ENCODE measurements at regions not wholly inside any gene's neighbourhood (a gene's known extent, or its start where the extent isn't known, plus 50 kb on each side); places are given as distances from the start of the nearest gene placed in this dataset.
A peak's percentile ranks its signal among the peaks of the same experiment; 100 is the strongest.
"Not testable (repeated sequence)": the region's sequence is repeated elsewhere in the genome, so short reads cannot be mapped to it uniquely, and the experiment has no call there.

DNA sequence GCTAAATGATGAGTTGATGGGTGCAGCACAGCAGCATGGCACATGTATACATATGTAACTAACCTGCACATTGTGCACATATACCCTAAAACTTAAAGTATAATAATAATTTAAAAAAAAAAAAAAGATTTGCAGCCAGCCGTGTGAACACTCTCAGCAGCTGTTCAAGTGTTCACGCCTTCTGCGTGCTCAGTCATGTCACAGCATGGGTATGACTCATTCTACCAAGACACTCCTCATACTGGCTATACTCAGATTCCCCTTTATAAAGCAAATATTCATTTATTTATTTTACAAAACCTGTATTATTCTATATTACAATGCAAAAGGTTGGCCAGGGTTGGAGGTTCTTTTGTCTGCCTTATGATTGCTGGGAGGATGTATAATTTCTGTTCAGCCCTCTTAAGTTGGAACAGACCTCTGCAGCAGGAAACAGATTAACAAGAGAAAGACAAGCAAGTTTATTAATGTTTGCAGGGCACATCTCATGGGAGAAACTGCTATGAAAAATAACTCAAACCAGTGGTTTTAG, 1230.6 kb upstream of the CHAC2 start:
- intact Hi-C loops (cut with DNase I) = no loop called here
- DNase-seq (no peak), ATAC-seq (ENCODE audit: poor library complexity) (no peak)

DNA sequence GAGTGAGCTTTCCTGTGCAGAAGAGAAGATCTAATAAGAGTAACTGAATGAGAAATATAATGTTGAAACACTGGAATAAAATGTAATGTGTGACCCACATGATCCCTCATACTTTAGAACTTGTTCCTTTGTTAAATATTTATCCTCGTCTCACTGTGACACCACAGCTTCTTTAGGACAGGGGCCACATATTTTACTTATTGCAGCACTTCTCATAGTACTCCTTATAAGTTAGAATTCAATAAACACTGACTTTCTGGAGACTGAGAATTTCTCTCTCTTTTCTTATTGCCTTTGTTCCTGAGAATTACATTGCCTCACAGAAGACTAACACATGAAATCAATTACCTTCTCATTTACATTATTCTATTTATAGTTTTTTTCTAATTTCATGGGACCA, 1234.6 kb upstream of the CHAC2 start:
- ATAC-seq (ENCODE audit: poor library complexity) = no peak
- DNase-seq = no peak
- intact Hi-C loops (cut with DNase I) = no loop called here

GRCh38 chr2:52526735-52527134, 1240.9 kb upstream of the CHAC2 start:
- DNase-seq = no peak

DNA sequence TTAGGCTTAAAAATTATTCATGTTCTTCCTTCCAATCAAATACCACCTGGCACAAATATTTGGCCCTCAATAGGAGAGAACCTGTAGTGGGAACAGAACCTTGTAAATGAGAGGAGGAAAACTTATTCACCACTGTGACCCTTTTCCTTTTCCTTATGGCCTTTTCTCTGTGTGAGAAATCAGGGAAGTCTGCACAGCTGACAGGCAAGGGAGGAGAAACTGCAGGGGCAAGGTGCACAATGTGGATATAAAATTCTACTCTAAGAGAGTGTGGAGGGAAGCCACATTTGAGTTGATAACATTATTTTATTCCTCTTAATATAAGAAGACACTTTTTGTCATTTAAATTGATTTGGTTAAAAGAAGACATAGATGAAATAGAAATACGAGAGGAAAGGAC, 1247.0 kb upstream of the CHAC2 start:
- no peak for ATAC-seq (ENCODE audit: poor library complexity)
- intact Hi-C loops (cut with DNase I) = no loop called here
- no peak for DNase-seq

More at GRCh38 chr2:52526735-52527134, 1240.9 kb upstream of the CHAC2 start:
- ATAC-seq (ENCODE audit: poor library complexity) = no peak
- intact Hi-C loops (cut with DNase I) = no loop called here

DNA sequence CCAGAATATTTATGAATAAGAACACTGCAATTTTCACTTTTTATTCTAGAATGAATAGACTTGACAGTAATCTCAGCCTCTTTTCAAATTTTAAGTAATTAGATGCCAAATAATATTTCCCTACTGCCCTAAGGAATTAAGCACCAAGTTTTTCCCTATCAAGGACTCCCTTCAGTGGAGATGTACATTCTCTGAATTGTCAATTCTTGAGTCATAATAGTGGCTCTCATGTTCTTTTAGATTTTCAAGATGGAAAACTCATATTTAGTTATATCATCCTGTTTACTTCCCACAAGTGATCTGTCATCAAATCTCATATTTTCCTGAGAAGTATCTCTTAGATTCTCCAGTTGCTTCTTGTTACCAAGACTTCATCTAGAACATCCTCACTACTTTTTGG, 1248.9 kb upstream of the CHAC2 start:
- DNase-seq (no peak), ATAC-seq (ENCODE audit: poor library complexity) (no peak)
- intact Hi-C loops (cut with DNase I) = no loop called here

- intact Hi-C loops (cut with DNase I) = no loop called here
- ATAC-seq (ENCODE audit: poor library complexity) (no peak), DNase-seq (no peak)
These were observed 1254.8 kb upstream of the CHAC2 start for GRCh38 chr2:52512760-52513159.

GRCh38 chr2:52510432-52510831, 1257.2 kb upstream of the CHAC2 start:
- no peak for ATAC-seq (ENCODE audit: poor library complexity)
- DNase-seq = no peak
- intact Hi-C loops (cut with DNase I) = no loop called here

GRCh38 chr2:52502476-52502860, 1265.1 kb upstream of the CHAC2 start:
- intact Hi-C loops (cut with DNase I) = no loop called here
- no peak for DNase-seq
- ATAC-seq (ENCODE audit: poor library complexity) = no peak

GRCh38 chr2:52501715-52502475, 1265.7 kb upstream of the CHAC2 start:
- no peak for DNase-seq
- ATAC-seq (ENCODE audit: poor library complexity) = peak; percentile 32
- intact Hi-C loops (cut with DNase I) = no loop called here

GRCh38 chr2:52500561-52500960, 1267.0 kb upstream of the CHAC2 start:
- ATAC-seq (ENCODE audit: poor library complexity) (peak; percentile 91), DNase-seq (no peak)
- intact Hi-C loops (cut with DNase I) = no loop called here

DNA sequence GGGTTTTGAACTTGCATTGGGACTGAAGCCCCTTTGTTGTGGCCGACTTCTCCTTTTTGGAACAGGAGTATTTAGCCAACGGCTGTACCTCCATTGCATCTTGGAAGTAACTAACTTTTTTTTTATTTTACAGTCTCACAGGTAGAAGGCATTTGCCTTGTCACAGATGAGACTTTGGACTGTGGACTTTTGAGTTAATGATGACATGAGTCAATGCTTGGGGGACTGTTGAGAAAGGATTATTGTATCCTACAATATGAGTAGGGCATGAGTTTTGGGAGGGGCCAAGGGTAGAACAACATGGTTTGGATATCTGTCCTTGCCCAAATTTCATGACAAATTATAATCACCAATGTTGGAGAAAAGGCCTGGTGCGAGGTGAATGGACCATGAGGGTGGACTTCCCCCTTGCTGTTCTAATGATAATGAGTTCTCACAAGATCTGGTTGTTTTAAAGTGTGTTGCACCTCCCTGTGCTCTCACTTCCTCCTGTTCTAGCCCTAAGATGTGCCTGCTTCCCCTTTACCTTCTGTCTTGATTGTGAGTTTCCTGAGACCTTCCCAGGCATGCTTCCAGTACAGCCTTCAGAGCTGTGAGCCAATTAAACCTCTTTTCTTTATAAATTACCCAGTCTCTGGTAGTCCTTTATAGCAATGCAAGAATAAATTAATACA, 1269.4 kb upstream of the CHAC2 start:
- ATAC-seq (ENCODE audit: poor library complexity) (no peak), DNase-seq (no peak)
- intact Hi-C loops (cut with DNase I) = no loop called here

GRCh38 chr2:52495816-52496215, 1271.8 kb upstream of the CHAC2 start:
- intact Hi-C loops (cut with DNase I) = no loop called here
- ATAC-seq (ENCODE audit: poor library complexity) (no peak), DNase-seq (no peak)

- intact Hi-C loops (cut with DNase I) = no loop called here
- DNase-seq (no peak), ATAC-seq (ENCODE audit: poor library complexity) (no peak)
These were observed 1290.4 kb upstream of the CHAC2 start for GRCh38 chr2:52477166-52477565.

GRCh38 chr2:52475590-52475989, 1292.0 kb upstream of the CHAC2 start:
- no peak for ATAC-seq (ENCODE audit: poor library complexity)
- DNase-seq = no peak
- intact Hi-C loops (cut with DNase I) = no loop called here

- intact Hi-C loops (cut with DNase I) = no loop called here
- DNase-seq (no peak), ATAC-seq (ENCODE audit: poor library complexity) (no peak)
These were observed 1293.5 kb upstream of the CHAC2 start for GRCh38 chr2:52474091-52474490.

- DNase-seq (no peak), ATAC-seq (ENCODE audit: poor library complexity) (no peak)
- intact Hi-C loops (cut with DNase I) = no loop called here
These were observed 1294.1 kb upstream of the CHAC2 start for GRCh38 chr2:52473526-52473925.

DNA sequence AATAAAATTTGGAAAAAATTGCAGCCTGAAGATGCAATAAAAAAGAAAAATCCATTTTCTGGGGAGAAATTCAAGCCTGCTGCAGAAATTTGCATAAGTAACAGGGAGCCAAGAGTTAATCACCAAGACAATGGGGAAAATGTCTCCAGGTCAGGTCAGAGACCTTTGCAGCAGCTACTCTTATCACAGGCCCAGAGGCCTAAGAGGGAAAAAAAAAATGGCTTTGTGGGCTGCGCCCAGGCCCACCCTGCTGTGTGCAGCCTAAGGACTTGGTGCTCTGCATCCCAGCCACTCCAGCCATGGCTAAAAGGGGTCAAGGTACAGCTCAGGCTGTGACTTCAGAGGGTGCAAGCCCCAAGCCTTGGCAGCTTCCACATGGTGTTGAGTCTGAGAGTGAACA, 1297.1 kb upstream of the CHAC2 start:
- intact Hi-C loops (cut with DNase I); DNase-seq; ATAC-seq (ENCODE audit: poor library complexity): not testable (repeated sequence)

GRCh38 chr2:52467189-52467588, 1300.4 kb upstream of the CHAC2 start:
- intact Hi-C loops (cut with DNase I) = no loop called here
- ATAC-seq (ENCODE audit: poor library complexity) (no peak), DNase-seq (no peak)

DNA sequence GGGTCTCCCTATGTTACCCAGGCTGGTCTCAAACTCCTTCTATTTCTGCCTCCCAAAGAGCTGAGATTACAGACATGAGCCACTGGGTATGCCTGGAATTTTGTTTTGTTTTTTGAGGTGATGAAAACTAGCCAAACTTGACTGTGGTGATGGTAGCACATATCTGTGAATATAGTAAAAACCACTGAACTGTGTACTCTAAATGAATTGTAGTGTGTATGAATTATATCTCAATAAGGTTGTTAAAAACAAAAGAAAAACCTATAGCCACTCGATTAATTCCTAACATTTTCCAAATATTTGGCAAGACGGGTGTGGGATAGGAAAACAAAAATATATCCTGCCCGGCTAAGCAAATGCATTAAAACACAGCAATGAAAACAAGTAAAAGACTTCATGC, 1302.3 kb upstream of the CHAC2 start:
- ATAC-seq (ENCODE audit: poor library complexity) = no peak
- DNase-seq = no peak
- intact Hi-C loops (cut with DNase I) = no loop called here

- ATAC-seq (ENCODE audit: poor library complexity) = no peak
- intact Hi-C loops (cut with DNase I) = no loop called here
- no peak for DNase-seq
These were observed 1304.1 kb upstream of the CHAC2 start for GRCh38 chr2:52463457-52463856.

Data from Right ventricle myocardium superior (tissue), 1 donor.